Thoracic aorta (tissue), 2 donors: ENCODE measurements at regions not wholly inside any gene's neighbourhood (a gene's known extent, or its start where the extent isn't known, plus 50 kb on each side); places are given as distances from the start of the nearest gene placed in this dataset.

ENCODE experiments used
- ATAC-seq: fragments of 150-250 bp; one replicate; pipeline ENCODE4 v1.8.0; 2017; ENCODE audit warnings: low read depth; ENCODE audit not compliant: insufficient number of reproducible peaks, low FRiP score
- DNase-seq: peaks from one replicate; pipeline ENCODE4 v3.0.0-alpha.2; 2020; ENCODE audit warnings: low spot score
- H3K27ac ChIP-seq, 2 donors: fragments of 200-600 bp; sonication (generic); 1 replicate in 1 of 2; 2 replicates in 1 of 2; pipeline ENCODE4 v1.5.1; 2016; ENCODE audit warnings: mild to moderate bottlenecking in 2 of 2, moderate library complexity in 2 of 2
- H3K27me3 ChIP-seq: fragments of 200-600 bp; sonication (generic); replicated peaks from 2 replicates; pipeline ENCODE4 v1.6.0; 2016; ENCODE audit warnings: mild to moderate bottlenecking; ENCODE audit not compliant: insufficient read depth
- H3K36me3 ChIP-seq: fragments of 200-600 bp; sonication (generic); one replicate; pipeline ENCODE4 v1.5.1; 2016
- H3K4me1 ChIP-seq, 2 donors: fragments of 200-600 bp; sonication (generic); 1 replicate in 1 of 2; 2 replicates in 1 of 2; pipeline versions ENCODE4 v1.5.1 to v1.6.0; 2016; ENCODE audit warnings: low read depth in 2 of 2, mild to moderate bottlenecking in 1 of 2; ENCODE audit not compliant: control insufficient read depth in 1 of 2
- H3K4me3 ChIP-seq: fragments of 200-600 bp; sonication (generic); 2 replicates; pipeline ENCODE4 v1.5.1; 2016; ENCODE audit warnings: mild to moderate bottlenecking
- H3K9me3 ChIP-seq: fragments of 200-600 bp; sonication (generic); 2 replicates; pipeline ENCODE4 v1.5.1; 2016
- TF ChIP-seq, protein P1 (sequence below): fragments of 200-600 bp; sonication (generic); IDR thresholded peaks from one replicate; pipeline ENCODE4 v1.5.1; 2019; ENCODE audit warnings: antibody characterized with exemption

DNA sequence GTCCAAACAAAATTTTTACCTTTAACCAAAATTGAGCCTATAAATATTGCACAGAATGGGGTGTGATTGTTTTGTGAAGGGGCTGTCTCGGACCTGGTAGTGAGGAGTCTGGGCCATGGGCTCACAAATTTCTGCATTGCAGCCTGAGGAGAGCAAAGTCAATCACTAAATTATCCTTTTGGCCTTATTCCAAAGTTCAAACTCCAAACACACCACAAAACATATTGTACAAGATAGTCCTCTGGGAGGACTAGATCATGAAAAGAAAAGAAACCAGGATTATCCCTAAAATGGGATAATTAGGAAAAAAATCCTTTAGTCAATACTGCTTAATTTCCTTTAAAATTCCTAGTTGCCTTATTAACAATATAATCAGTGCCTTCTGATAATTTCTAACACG, 115.5 kb downstream of the BUB3 start:
- H3K27me3 ChIP-seq, result no peaks in the 10 kb centered on the region
- no peak overlapping the region for H3K4me3 ChIP-seq
- no peak overlapping the region for H3K27ac ChIP-seq
- TF ChIP-seq, protein P1, sequence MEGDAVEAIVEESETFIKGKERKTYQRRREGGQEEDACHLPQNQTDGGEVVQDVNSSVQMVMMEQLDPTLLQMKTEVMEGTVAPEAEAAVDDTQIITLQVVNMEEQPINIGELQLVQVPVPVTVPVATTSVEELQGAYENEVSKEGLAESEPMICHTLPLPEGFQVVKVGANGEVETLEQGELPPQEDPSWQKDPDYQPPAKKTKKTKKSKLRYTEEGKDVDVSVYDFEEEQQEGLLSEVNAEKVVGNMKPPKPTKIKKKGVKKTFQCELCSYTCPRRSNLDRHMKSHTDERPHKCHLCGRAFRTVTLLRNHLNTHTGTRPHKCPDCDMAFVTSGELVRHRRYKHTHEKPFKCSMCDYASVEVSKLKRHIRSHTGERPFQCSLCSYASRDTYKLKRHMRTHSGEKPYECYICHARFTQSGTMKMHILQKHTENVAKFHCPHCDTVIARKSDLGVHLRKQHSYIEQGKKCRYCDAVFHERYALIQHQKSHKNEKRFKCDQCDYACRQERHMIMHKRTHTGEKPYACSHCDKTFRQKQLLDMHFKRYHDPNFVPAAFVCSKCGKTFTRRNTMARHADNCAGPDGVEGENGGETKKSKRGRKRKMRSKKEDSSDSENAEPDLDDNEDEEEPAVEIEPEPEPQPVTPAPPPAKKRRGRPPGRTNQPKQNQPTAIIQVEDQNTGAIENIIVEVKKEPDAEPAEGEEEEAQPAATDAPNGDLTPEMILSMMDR, result no peak
- no peak for ATAC-seq
- no peak for DNase-seq
- no peaks in the 10 kb centered on the region for H3K9me3 ChIP-seq
- no peaks in the 10 kb centered on the region for H3K36me3 ChIP-seq
- H3K4me1 ChIP-seq, result peaks cover 0 to 12% of the 10 kb centered on the region in 2 donors

DNA sequence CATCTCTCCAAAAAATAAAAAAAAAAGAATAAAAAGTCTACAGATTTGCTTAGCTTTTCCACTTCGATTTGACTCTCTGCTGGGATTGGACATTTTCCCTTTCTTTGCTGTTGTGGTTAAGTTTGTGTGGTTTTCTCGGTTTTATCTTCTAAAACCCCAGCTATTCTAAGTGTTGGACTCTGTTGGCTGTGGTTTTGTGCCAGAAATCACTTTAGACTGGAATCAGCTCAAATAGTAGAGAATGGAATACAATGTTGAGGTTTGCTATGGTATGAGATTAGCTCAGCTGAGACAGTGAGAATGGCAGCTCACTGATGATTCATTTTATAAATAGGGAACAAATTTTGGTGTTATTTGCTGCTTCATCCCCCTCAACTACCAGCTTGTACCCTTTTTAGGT, 116.0 kb downstream of the BUB3 start:
- no peak for DNase-seq
- Histone ChIP-seq H3K27me3 (no peaks in the 10 kb centered on the region), H3K36me3 (no peaks in the 10 kb centered on the region), H3K4me1 (peaks cover 0 to 12% of the 10 kb centered on the region in 2 donors), H3K9me3 (no peaks in the 10 kb centered on the region), H3K4me3 (no peak overlapping the region), H3K27ac (no peak overlapping the region)
- ATAC-seq, result no peak
- TF ChIP-seq, protein P1, result no peak

DNA sequence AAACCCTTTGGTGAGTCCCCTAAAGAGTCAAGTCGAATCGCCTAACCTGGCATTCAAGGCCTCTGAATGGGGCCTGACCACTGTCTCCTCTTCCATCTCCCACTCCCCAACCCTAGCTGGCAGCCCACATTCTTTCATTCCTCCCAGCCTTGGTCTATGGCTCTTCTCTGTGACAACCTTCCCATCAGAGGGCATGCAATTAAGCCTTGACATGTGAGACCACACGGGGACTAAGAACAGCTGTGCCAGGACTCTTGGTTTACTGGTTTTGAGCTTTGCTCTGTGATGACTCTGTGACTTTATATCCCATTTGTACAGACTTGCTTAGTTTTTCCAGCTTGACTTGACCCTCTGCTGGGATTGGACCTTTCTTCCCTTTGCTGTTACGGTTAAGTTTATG, 116.6 kb downstream of the BUB3 start:
- TF ChIP-seq, protein P1, result no peak
- Histone ChIP-seq H3K36me3 (no peaks in the 10 kb centered on the region), H3K4me1 (peaks cover 0 to 12% of the 10 kb centered on the region in 2 donors), H3K27ac (no peak overlapping the region), H3K27me3 (no peaks in the 10 kb centered on the region), H3K9me3 (no peaks in the 10 kb centered on the region), H3K4me3 (no peak overlapping the region)
- no peak for ATAC-seq
- no peak for DNase-seq

DNA sequence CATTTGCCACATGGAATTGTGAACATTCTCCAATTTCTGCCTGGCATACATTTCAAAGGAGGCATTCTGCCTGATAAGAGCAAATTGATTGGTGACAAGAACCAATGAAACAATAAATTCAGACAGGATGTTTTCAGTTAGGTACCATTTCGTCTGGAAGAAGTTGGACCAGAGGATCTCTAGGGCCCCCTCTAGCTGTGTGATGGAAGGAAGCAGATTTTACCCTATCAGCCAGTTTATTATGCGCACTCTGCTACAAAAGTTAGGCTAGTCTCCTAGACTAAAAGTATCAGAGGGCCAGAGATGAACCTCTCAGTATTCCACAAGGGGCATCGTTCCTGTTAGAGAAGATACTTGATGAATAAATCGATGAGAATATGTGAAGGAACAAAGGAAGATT, 118.0 kb downstream of the BUB3 start:
- H3K4me3 ChIP-seq, result no peak overlapping the region
- no peaks in the 10 kb centered on the region for H3K9me3 ChIP-seq
- H3K27me3 ChIP-seq, result no peaks in the 10 kb centered on the region
- ATAC-seq (no peak), DNase-seq (no peak)
- H3K27ac ChIP-seq, result no peak overlapping the region
- H3K4me1 ChIP-seq, result peaks cover 0 to 12% of the 10 kb centered on the region in 2 donors
- H3K36me3 ChIP-seq, result no peaks in the 10 kb centered on the region
- TF ChIP-seq, protein P1, result no peak

DNA sequence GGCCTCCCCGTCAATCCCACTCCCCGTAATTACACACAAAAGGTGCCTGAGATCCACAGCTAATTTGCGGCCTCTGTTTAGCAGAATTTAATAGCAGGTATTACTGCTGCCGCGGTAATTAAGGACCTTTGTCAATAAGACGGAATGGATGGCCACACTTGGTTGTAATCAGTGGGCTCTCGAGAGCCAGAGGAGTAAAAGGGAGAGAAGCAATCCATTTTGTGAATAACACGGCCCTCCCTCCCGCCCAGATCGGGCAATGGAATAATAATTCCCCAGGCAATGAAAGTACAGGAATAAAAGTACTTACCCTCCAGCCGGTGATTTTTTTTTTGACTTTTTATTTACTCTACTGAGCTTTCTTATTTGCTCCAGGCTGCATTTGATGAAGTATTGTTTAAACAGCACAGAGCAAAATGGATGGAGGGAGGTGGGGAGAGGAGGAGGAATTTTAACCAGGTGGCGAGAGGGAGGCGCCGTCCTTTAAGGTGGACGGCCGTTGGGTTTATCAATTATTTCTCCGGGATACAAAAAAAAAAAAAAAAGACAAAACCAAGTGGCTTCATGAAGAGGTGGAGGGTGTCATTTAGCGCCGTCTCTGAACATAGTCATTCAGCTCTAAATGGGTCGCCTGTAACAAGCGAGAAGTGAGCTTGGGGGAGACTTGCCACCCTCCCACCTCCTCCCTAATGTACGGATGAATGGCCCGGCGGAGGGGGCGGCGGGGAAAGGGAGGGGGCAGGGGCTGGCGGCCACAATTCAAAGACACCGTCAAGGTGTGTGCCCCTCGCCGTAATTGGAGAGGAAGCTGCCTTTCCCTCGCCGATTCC, 120.3 kb downstream of the BUB3 start:
- Histone ChIP-seq H3K27me3 (no peaks in the 10 kb centered on the region), H3K36me3 (no peaks in the 10 kb centered on the region), H3K27ac (no peak overlapping the region), H3K9me3 (no peaks in the 10 kb centered on the region), H3K4me3 (no peak overlapping the region), H3K4me1 (peaks cover 0 to 12% of the 10 kb centered on the region in 2 donors)
- DNase-seq (no peak), ATAC-seq (no peak)
- TF ChIP-seq, protein P1, result no peak
